ENCODE measurements at regions not wholly inside any gene's neighbourhood (a gene's known extent, or its start where the extent isn't known, plus 50 kb on each side); places are given as distances from the start of the nearest gene placed in this dataset.

GRCh38 chr13:42396901-42397655 is 125.1 kb downstream of the AKAP11 start:
- Mint-ChIP-seq H3K27ac (no peak overlapping the region), H3K4me3 (no peak overlapping the region), H3K9me3 (no peaks in the 10 kb centered on the region), H3K36me3 (ENCODE audit: low read depth) (no peaks in the 10 kb centered on the region), H3K4me1 (peaks cover 26% of the 10 kb centered on the region), H3K27me3 (no peaks in the 10 kb centered on the region)
- ATAC-seq (ENCODE audit: low read depth) (no peak), DNase-seq (no peak)
- TF ChIP-seq, protein P1, sequence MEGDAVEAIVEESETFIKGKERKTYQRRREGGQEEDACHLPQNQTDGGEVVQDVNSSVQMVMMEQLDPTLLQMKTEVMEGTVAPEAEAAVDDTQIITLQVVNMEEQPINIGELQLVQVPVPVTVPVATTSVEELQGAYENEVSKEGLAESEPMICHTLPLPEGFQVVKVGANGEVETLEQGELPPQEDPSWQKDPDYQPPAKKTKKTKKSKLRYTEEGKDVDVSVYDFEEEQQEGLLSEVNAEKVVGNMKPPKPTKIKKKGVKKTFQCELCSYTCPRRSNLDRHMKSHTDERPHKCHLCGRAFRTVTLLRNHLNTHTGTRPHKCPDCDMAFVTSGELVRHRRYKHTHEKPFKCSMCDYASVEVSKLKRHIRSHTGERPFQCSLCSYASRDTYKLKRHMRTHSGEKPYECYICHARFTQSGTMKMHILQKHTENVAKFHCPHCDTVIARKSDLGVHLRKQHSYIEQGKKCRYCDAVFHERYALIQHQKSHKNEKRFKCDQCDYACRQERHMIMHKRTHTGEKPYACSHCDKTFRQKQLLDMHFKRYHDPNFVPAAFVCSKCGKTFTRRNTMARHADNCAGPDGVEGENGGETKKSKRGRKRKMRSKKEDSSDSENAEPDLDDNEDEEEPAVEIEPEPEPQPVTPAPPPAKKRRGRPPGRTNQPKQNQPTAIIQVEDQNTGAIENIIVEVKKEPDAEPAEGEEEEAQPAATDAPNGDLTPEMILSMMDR (IDR thresholded peaks at IDR 0.05) = no peak
- ChIA-PET POLR2A (interaction anchor here (2.0 to 2.2 kb wide), 2 partner anchors 17 to 19 kb away, joined by 7 read pairs; no protein-coding TSS in a partner anchor), CTCF (no interaction called here)
- intact Hi-C loops (cut with micrococcal nuclease) = loop anchor here (1.0 to 2.0 kb wide), 2 partner anchors 8 to 16 kb away; no protein-coding TSS in a partner anchor

- DNase-seq (no peak), ATAC-seq (ENCODE audit: low read depth) (no peak)
- ChIA-PET POLR2A (no interaction called here), CTCF (no interaction called here)
- no peaks in the 10 kb centered on the region for H3K27me3 Mint-ChIP-seq
- intact Hi-C loops (cut with micrococcal nuclease) = no loop called here
- H3K9me3 Mint-ChIP-seq = no peaks in the 10 kb centered on the region
- TF ChIP-seq, protein P1 (IDR thresholded peaks at IDR 0.05) = no peak
- H3K4me3 Mint-ChIP-seq = no peak overlapping the region
- no peak overlapping the region for H3K27ac Mint-ChIP-seq
- peaks cover 26% of the 10 kb centered on the region for H3K4me1 Mint-ChIP-seq
- H3K36me3 Mint-ChIP-seq (ENCODE audit: low read depth) = no peaks in the 10 kb centered on the region
Observed at GRCh38 chr13:42398533-42398932, 126.6 kb downstream of the AKAP11 start.

- no peak for ATAC-seq (ENCODE audit: low read depth)
- CTCF ChIA-PET = no interaction called here
- H3K27ac Mint-ChIP-seq = no peak overlapping the region
- intact Hi-C loops (cut with micrococcal nuclease) = no loop called here
- peaks cover 20% of the 10 kb centered on the region for H3K4me1 Mint-ChIP-seq
- TF ChIP-seq, protein P1 (IDR thresholded peaks at IDR 0.05) = no peak
- no peaks in the 10 kb centered on the region for H3K36me3 Mint-ChIP-seq (ENCODE audit: low read depth)
- POLR2A ChIA-PET = no interaction called here
- H3K27me3 Mint-ChIP-seq = no peaks in the 10 kb centered on the region
- DNase-seq = no peak
- H3K9me3 Mint-ChIP-seq = no peaks in the 10 kb centered on the region
- H3K4me3 Mint-ChIP-seq = no peak overlapping the region
Observed at GRCh38 chr13:42400188-42400833, 128.4 kb downstream of the AKAP11 start.

- DNase-seq (no peak), ATAC-seq (ENCODE audit: low read depth) (no peak)
- Mint-ChIP-seq H3K27ac (no peak overlapping the region), H3K4me3 (no peak overlapping the region), H3K27me3 (no peaks in the 10 kb centered on the region), H3K4me1 (peaks cover 22% of the 10 kb centered on the region), H3K36me3 (ENCODE audit: low read depth) (no peaks in the 10 kb centered on the region), H3K9me3 (no peaks in the 10 kb centered on the region)
- POLR2A ChIA-PET = no interaction called here
- intact Hi-C loops (cut with micrococcal nuclease) = no loop called here
- TF ChIP-seq, protein P1 (IDR thresholded peaks at IDR 0.05) = no peak
- CTCF ChIA-PET = no interaction called here
Observed at GRCh38 chr13:42401376-42401775, 129.4 kb downstream of the AKAP11 start.

GRCh38 chr13:42405665-42406390 is 133.9 kb downstream of the AKAP11 start:
- H3K36me3 Mint-ChIP-seq (ENCODE audit: low read depth) = no peaks in the 10 kb centered on the region
- CTCF ChIA-PET = no interaction called here

More at GRCh38 chr13:42405665-42406390, 133.9 kb downstream of the AKAP11 start:
- peak overlapping the region; percentile 86 for H3K27ac Mint-ChIP-seq
- peak overlapping the region; percentile 69 for H3K4me3 Mint-ChIP-seq
- H3K27me3 Mint-ChIP-seq = no peaks in the 10 kb centered on the region
- H3K4me1 Mint-ChIP-seq = peaks cover 19% of the 10 kb centered on the region
- no peaks in the 10 kb centered on the region for H3K9me3 Mint-ChIP-seq
- TF ChIP-seq, protein P1 (IDR thresholded peaks at IDR 0.05) = no peak
- POLR2A ChIA-PET = interaction anchor here (0.6 to 1.8 kb wide), 4 partner anchors 25 to 1512 kb away, joined by 4 to 16 read pairs (median 8); no protein-coding TSS in a partner anchor
- DNase-seq (peak; percentile 30), ATAC-seq (ENCODE audit: low read depth) (peak; percentile 81)
- intact Hi-C loops (cut with micrococcal nuclease) = loop anchor here (1.0 to 2.0 kb wide), 3 partner anchors 10 to 71 kb away; no protein-coding TSS in a partner anchor

All from activated B cell treated with CpG ODN at 0.5 μM for 24 hours (primary cell).